22Rv1 (cell line): ENCODE measurements at regions not wholly inside any gene's neighbourhood (a gene's known extent, or its start where the extent isn't known, plus 50 kb on each side); places are given as distances from the start of the nearest gene placed in this dataset.

Source experiments
- CTCF ChIP-seq: fragments of 450-650 bp; IDR thresholded peaks from 2 replicates; pipeline ENCODE4 v1.5.1; 2017; ENCODE audit warnings: mild to moderate bottlenecking
- ZFX ChIP-seq: fragments of 450-650 bp; IDR thresholded peaks from 2 replicates; pipeline ENCODE4 v1.6.1; 2017; ENCODE audit warnings: antibody characterized with exemption, borderline replicate concordance

DNA sequence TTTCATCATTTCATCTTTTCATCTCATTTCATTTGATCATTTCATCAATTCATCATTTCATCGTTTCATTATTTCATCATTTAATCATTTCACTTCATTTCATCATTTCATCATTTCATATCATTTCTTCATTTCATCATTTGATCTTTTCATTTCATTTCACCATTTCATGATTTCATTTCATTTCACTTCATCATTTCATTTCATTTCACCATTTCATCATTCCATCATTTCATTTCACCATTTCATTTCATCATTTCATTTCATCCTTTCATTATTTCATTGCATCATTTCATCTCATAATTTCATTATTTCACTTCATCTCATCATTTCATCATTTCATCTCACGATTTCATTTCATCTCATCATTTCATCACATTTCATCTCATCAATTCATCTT lies 127.8 kb downstream of the ANKRD30BL start:
- TF ChIP-seq CTCF = no peak
- TF ChIP-seq ZFX = no peak
